Stomach (tissue), 8 donors: ENCODE measurements at regions not wholly inside any gene's neighbourhood (a gene's known extent, or its start where the extent isn't known, plus 50 kb on each side); places are given as distances from the start of the nearest gene placed in this dataset.

Experiments
- DNase-seq, 2 donors: peaks; one replicate each; pipeline versions ENCODE4 v3.0.0 to v3.0.0-alpha.2; 2013 to 2019
- H3K27ac ChIP-seq, 5 donors: fragments of 200-600 bp in 4 of 5; sonication (generic) in 4 of 5; one replicate each; pipeline ENCODE4 v1.5.1; 2013 to 2019; ENCODE audit warnings: mild to moderate bottlenecking in 1 of 5, moderate library complexity in 1 of 5
- H3K27me3 ChIP-seq, 3 donors: fragments of 200-600 bp; sonication (generic); one replicate each; pipeline ENCODE4 v1.5.1; 2017 to 2019; ENCODE audit warnings: mixed run types in 1 of 3
- H3K36me3 ChIP-seq, 4 donors: fragments of 200-600 bp; sonication (generic); 1 replicate in 3 of 4; 2 replicates in 1 of 4; pipeline ENCODE4 v1.5.1; 2016 to 2019
- H3K4me1 ChIP-seq, 4 donors: fragments of 200-600 bp; sonication (generic); one replicate each; pipeline ENCODE4 v1.5.1; 2016 to 2019
- H3K4me3 ChIP-seq, 4 donors: fragments of 200-600 bp; sonication (generic) in 3 of 4; one replicate each; pipeline ENCODE4 v1.5.1; 2016 to 2019; ENCODE audit warnings: mild to moderate bottlenecking in 1 of 4
- H3K9me3 ChIP-seq, 4 donors: fragments of 200-600 bp; sonication (generic); one replicate each; pipeline ENCODE4 v1.5.1; 2016 to 2019
- EP300 ChIP-seq: sonication (generic); formaldehyde crosslinking; IDR thresholded peaks from one replicate; pipeline ENCODE4 v1.6.1; 2017; ENCODE audit warnings: antibody characterized with exemption
- POLR2A ChIP-seq, 4 donors: fragments of 450-650 bp; IDR thresholded peaks; one replicate each; pipeline ENCODE4 v1.6.1; 2016; ENCODE audit warnings: antibody characterized with exemption in 4 of 4, control low read depth in 2 of 4, mild to moderate bottlenecking in 1 of 4, moderate library complexity in 1 of 4
- POLR2AphosphoS5 ChIP-seq, 3 donors: sonication (generic); formaldehyde crosslinking; IDR thresholded peaks; one replicate each; pipeline ENCODE4 v1.6.1; 2016; ENCODE audit warnings: antibody characterized with exemption in 3 of 3
- WGBS, 5 donors: extraction: QIAGEN DNeasy Blood & Tissue Kit in 3 of 5; methylation state at CpG; one replicate each; pipeline versions ENCODE4 v1.1.5 to v1.1.7; 2013 to 2018; 5-methylcytosine and 5-hydroxymethylcytosine counted together
- intact Hi-C: fragments of 100-400 bp; cut with DNase I; formaldehyde crosslinking; loops from one replicate; pipeline ENCODE4 v1.15.1; 2023; ENCODE audit warnings: low total_unique reads
- TF ChIP-seq, protein P1 (sequence below), 7 experiments: fragments of 450-650 bp in 4 of 7; fragments of 200-600 bp in 3 of 7; sonication (generic) in 3 of 7; IDR thresholded peaks; one replicate each; pipeline ENCODE4 v1.5.1; 2016 to 2019; ENCODE audit warnings: antibody characterized with exemption in 7 of 7, control low read depth in 2 of 7, mild to moderate bottlenecking in 1 of 7
- donor health status: healthy with polysubstance abuse.
- donor health status: Bipolar disorder and iron deficiency.
- donor health status: healthy.

DNA sequence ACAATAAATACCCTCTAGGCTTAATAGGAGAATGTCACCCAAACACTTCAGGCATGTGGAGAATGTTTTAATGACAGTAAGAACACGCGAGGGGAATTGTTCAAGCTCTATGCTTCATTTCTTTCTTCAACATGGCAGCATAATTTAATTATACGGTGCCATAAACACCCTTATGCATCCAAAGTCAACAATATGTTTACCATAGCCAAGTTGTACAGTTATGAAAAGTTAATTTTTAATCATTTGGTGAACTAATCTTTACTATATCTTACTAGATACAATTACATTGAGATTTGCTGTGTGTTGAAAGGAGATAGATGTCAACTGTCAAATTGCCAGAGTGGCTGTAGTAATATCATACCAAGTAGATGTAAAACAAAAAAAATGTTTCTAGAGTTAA is 185.9 kb upstream of the NBEA start:
- Histone ChIP-seq H3K4me3 (no peak overlapping the region), H3K36me3 (no peaks in the 10 kb centered on the region), H3K9me3 (no peaks in the 10 kb centered on the region), H3K27me3 (no peaks in the 10 kb centered on the region), H3K4me1 (peaks cover 0 to under 1% (median 0%) of the 10 kb centered on the region in 4 donors), H3K27ac (no peak overlapping the region)
- WGBS, 5 donors = 79 to 89% (median 83%) methylated on average over 3 of the region's 3 CpGs
- TF ChIP-seq, protein P1, sequence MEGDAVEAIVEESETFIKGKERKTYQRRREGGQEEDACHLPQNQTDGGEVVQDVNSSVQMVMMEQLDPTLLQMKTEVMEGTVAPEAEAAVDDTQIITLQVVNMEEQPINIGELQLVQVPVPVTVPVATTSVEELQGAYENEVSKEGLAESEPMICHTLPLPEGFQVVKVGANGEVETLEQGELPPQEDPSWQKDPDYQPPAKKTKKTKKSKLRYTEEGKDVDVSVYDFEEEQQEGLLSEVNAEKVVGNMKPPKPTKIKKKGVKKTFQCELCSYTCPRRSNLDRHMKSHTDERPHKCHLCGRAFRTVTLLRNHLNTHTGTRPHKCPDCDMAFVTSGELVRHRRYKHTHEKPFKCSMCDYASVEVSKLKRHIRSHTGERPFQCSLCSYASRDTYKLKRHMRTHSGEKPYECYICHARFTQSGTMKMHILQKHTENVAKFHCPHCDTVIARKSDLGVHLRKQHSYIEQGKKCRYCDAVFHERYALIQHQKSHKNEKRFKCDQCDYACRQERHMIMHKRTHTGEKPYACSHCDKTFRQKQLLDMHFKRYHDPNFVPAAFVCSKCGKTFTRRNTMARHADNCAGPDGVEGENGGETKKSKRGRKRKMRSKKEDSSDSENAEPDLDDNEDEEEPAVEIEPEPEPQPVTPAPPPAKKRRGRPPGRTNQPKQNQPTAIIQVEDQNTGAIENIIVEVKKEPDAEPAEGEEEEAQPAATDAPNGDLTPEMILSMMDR (IDR thresholded peaks at IDR 0.05) = no peak
- TF ChIP-seq EP300 = no peak
- no peak for TF ChIP-seq POLR2A (IDR thresholded peaks at IDR 0.05)
- TF ChIP-seq POLR2AphosphoS5 (IDR thresholded peaks at IDR 0.05) = no peak
- intact Hi-C loops = no loop called here
- DNase-seq = no peak

DNA sequence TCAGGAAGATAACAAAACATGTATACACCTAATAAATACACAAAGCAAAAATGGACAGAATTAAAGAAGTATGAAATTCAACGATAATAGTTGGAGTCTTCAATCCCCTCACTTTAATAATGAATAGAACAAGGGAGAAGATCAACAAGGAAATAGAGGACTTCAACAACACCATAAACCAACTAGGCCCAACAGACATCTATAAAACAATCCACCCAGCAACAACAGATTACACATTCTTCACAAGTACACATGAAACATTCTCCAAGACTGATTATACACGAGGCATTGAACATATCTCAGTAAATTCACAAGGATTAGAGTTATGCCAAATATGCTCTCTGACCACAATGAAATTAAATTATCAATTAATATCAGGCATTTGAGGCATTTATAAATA is 185.5 kb upstream of the NBEA start:
- no peak for DNase-seq
- Histone ChIP-seq H3K27ac (no peak overlapping the region), H3K4me3 (no peak overlapping the region), H3K36me3 (no peaks in the 10 kb centered on the region), H3K27me3 (no peaks in the 10 kb centered on the region), H3K9me3 (no peaks in the 10 kb centered on the region), H3K4me1 (no peaks in the 10 kb centered on the region)
- WGBS, 5 donors = 70 to 85% (median 75%) methylated on average over 2 of the region's 2 CpGs
- TF ChIP-seq POLR2AphosphoS5 (IDR thresholded peaks at IDR 0.05) = no peak
- no peak for TF ChIP-seq EP300
- TF ChIP-seq POLR2A (IDR thresholded peaks at IDR 0.05) = no peak
- TF ChIP-seq, protein P1 (IDR thresholded peaks at IDR 0.05) = no peak
- intact Hi-C loops = no loop called here

DNA sequence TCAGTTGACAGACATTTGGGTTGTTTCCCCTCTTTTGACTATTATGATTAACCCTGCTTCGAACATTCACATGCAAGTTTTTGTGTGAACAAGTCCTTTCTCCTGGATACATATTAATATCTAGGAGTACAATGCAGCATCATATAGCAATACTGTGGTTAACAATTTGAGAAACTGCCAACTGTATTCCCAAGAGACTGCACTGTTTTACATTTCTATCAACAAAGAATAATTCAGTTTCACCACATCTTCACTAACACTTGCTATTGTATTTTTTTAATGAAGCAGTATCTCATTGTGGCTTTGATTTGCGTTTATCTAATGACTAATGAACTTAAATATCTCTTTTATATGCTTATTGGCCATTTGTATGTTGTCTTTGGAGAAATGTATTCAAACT is 184.6 kb upstream of the NBEA start:
- intact Hi-C loops = no loop called here
- Histone ChIP-seq H3K36me3 (no peaks in the 10 kb centered on the region), H3K27me3 (no peaks in the 10 kb centered on the region), H3K4me1 (no peaks in the 10 kb centered on the region), H3K4me3 (no peak overlapping the region), H3K9me3 (no peaks in the 10 kb centered on the region), H3K27ac (no peak overlapping the region)
- 83 to 94% (median 91%) methylated on average over 2 of the region's 2 CpGs for WGBS, 5 donors
- no peak for DNase-seq
- TF ChIP-seq EP300 (no peak), POLR2A (IDR thresholded peaks at IDR 0.05) (no peak), POLR2AphosphoS5 (IDR thresholded peaks at IDR 0.05) (no peak)
- TF ChIP-seq, protein P1 (IDR thresholded peaks at IDR 0.05) = no peak

DNA sequence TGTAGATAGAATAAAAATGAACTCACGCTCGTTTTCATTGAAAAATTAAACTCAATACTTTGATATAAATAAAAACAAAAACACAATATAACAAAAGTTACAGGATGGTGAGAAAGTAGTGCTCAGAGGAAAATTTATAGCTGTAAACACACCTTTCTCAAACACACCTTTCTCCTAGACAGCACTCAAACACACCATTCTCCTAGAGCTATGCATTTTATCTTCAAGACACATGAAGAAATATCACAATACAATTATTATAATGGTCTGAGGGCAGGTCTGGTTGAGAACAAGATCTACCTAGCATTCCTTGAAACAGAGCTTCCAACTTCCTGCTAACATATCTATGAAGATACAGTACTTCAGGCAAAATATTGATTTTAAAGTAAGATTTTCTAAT is 183.4 kb upstream of the NBEA start:
- 35 to 91% (median 64%) methylated on average over 2 of the region's 2 CpGs for WGBS, 5 donors
- TF ChIP-seq, protein P1 (IDR thresholded peaks at IDR 0.05) = no peak
- TF ChIP-seq POLR2AphosphoS5 (IDR thresholded peaks at IDR 0.05) = no peak
- no peak for TF ChIP-seq POLR2A (IDR thresholded peaks at IDR 0.05)
- TF ChIP-seq EP300 = no peak
- Histone ChIP-seq H3K36me3 (no peaks in the 10 kb centered on the region), H3K4me1 (no peaks in the 10 kb centered on the region), H3K27ac (no peak overlapping the region), H3K27me3 (no peaks in the 10 kb centered on the region), H3K9me3 (no peaks in the 10 kb centered on the region), H3K4me3 (no peak overlapping the region)
- DNase-seq = no peak
- intact Hi-C loops = no loop called here
